ENCODE measurements at regions not wholly inside any gene's neighbourhood (a gene's known extent, or its start where the extent isn't known, plus 50 kb on each side); places are given as distances from the start of the nearest gene placed in this dataset.

- H4K20me1 ChIP-seq (ENCODE audit: control insufficient read depth, insufficient read depth, low read length, poor library complexity, severe bottlenecking): no peaks in the 10 kb centered on the region
- H3K4me3 Mint-ChIP-seq: no peak overlapping the region
- no peak overlapping the region for H3K9ac ChIP-seq (ENCODE audit: low read length)
- intact Hi-C loops (cut with micrococcal nuclease): no loop called here
- H2AFZ ChIP-seq (ENCODE audit: insufficient read depth, low read depth, low read length, poor library complexity, severe bottlenecking): no peak overlapping the region
- no CpG with 5 or more reads among the region's 2 CpGs for WGBS (ENCODE audit: insufficient coverage)
- POLR2A ChIA-PET: no interaction called here
- H3K4me1 Mint-ChIP-seq: no peaks in the 10 kb centered on the region
- no peaks in the 10 kb centered on the region for H3K27me3 Mint-ChIP-seq
- no peak for TF ChIP-seq EZH2 (IDR thresholded peaks at IDR 0.05; ENCODE audit: borderline replicate concordance, insufficient read depth, low read depth, low read length, poor library complexity, severe bottlenecking)
- TF ChIP-seq, protein P1, sequence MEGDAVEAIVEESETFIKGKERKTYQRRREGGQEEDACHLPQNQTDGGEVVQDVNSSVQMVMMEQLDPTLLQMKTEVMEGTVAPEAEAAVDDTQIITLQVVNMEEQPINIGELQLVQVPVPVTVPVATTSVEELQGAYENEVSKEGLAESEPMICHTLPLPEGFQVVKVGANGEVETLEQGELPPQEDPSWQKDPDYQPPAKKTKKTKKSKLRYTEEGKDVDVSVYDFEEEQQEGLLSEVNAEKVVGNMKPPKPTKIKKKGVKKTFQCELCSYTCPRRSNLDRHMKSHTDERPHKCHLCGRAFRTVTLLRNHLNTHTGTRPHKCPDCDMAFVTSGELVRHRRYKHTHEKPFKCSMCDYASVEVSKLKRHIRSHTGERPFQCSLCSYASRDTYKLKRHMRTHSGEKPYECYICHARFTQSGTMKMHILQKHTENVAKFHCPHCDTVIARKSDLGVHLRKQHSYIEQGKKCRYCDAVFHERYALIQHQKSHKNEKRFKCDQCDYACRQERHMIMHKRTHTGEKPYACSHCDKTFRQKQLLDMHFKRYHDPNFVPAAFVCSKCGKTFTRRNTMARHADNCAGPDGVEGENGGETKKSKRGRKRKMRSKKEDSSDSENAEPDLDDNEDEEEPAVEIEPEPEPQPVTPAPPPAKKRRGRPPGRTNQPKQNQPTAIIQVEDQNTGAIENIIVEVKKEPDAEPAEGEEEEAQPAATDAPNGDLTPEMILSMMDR (IDR thresholded peaks at IDR 0.05): no peak
- H3K79me2 ChIP-seq (ENCODE audit: control insufficient read depth, insufficient read depth, low read length): no peaks in the 10 kb centered on the region
- no peaks in the 10 kb centered on the region for H3K9me3 Mint-ChIP-seq (ENCODE audit: insufficient read depth)
- no peak for ATAC-seq (ENCODE audit: low read depth)
- H3K4me1 ChIP-seq (ENCODE audit: control insufficient read depth in 2 of 2, insufficient read depth in 2 of 2, low read length in 2 of 2): no peaks in the 10 kb centered on the region
- no peak overlapping the region for H3K27ac ChIP-seq (ENCODE audit: low read length in 2 of 2)
- CTCF ChIA-PET: no interaction called here
- no peaks in the 10 kb centered on the region for H3K36me3 ChIP-seq (replicated peaks in 1 of 2; ENCODE audit: control extremely low read depth in 1 of 2, control insufficient read depth in 1 of 2, extremely low read depth in 1 of 2, insufficient read depth in 2 of 2, low read length in 1 of 2)
- DNase-seq: no peak
- no peak overlapping the region for H3K4me3 ChIP-seq (ENCODE audit: control extremely low read depth in 1 of 5, extremely low read depth in 1 of 5, insufficient read depth in 1 of 5, low read depth in 2 of 5, low read length in 4 of 5)
- no peaks in the 10 kb centered on the region for H3K27me3 ChIP-seq (replicated peaks in 1 of 4; ENCODE audit: control extremely low read depth in 1 of 4, control insufficient read depth in 3 of 4, insufficient read depth in 4 of 4, low read length in 3 of 4)
- no peak overlapping the region for H3K27ac Mint-ChIP-seq
- no peaks in the 10 kb centered on the region for H3K9me3 ChIP-seq (ENCODE audit: control extremely low read depth in 1 of 3, control insufficient read depth in 2 of 3, insufficient read depth in 1 of 3, low read length in 2 of 3)
- no peak overlapping the region for H3K4me2 ChIP-seq (replicated peaks; ENCODE audit: low read depth, low read length, poor library complexity, severe bottlenecking)
Observed at GRCh38 chr12:23083267-23083666, 458.3 kb downstream of the ETNK1 start.

- no peak overlapping the region for H3K9ac ChIP-seq (ENCODE audit: low read length)
- ChIA-PET CTCF (no interaction called here), POLR2A (no interaction called here)
- H4K20me1 ChIP-seq (ENCODE audit: control insufficient read depth, insufficient read depth, low read length, poor library complexity, severe bottlenecking): no peaks in the 10 kb centered on the region
- no peak overlapping the region for H3K4me3 ChIP-seq (ENCODE audit: control extremely low read depth in 1 of 5, extremely low read depth in 1 of 5, insufficient read depth in 1 of 5, low read depth in 2 of 5, low read length in 4 of 5)
- TF ChIP-seq EZH2 (IDR thresholded peaks at IDR 0.05; ENCODE audit: borderline replicate concordance, insufficient read depth, low read depth, low read length, poor library complexity, severe bottlenecking): no peak
- TF ChIP-seq, protein P1 (IDR thresholded peaks at IDR 0.05): no peak
- no peaks in the 10 kb centered on the region for H3K4me1 Mint-ChIP-seq
- no peak overlapping the region for H3K4me2 ChIP-seq (replicated peaks; ENCODE audit: low read depth, low read length, poor library complexity, severe bottlenecking)
- WGBS (ENCODE audit: insufficient coverage): 65% methylated on average over 3 of the region's 5 CpGs
- ATAC-seq (ENCODE audit: low read depth) (no peak), DNase-seq (no peak)
- H3K36me3 ChIP-seq (replicated peaks in 1 of 2; ENCODE audit: control extremely low read depth in 1 of 2, control insufficient read depth in 1 of 2, extremely low read depth in 1 of 2, insufficient read depth in 2 of 2, low read length in 1 of 2): no peaks in the 10 kb centered on the region
- H2AFZ ChIP-seq (ENCODE audit: insufficient read depth, low read depth, low read length, poor library complexity, severe bottlenecking): no peak overlapping the region
- no peaks in the 10 kb centered on the region for H3K9me3 Mint-ChIP-seq (ENCODE audit: insufficient read depth)
- no peaks in the 10 kb centered on the region for H3K79me2 ChIP-seq (ENCODE audit: control insufficient read depth, insufficient read depth, low read length)
- intact Hi-C loops (cut with micrococcal nuclease): no loop called here
- no peak overlapping the region for H3K27ac ChIP-seq (ENCODE audit: low read length in 2 of 2)
- no peaks in the 10 kb centered on the region for H3K27me3 ChIP-seq (replicated peaks in 1 of 4; ENCODE audit: control extremely low read depth in 1 of 4, control insufficient read depth in 3 of 4, insufficient read depth in 4 of 4, low read length in 3 of 4)
- no peaks in the 10 kb centered on the region for H3K27me3 Mint-ChIP-seq
- no peak overlapping the region for H3K4me3 Mint-ChIP-seq
- H3K27ac Mint-ChIP-seq: no peak overlapping the region
- H3K4me1 ChIP-seq (ENCODE audit: control insufficient read depth in 2 of 2, insufficient read depth in 2 of 2, low read length in 2 of 2): no peaks in the 10 kb centered on the region
- H3K9me3 ChIP-seq (ENCODE audit: control extremely low read depth in 1 of 3, control insufficient read depth in 2 of 3, insufficient read depth in 1 of 3, low read length in 2 of 3): no peaks in the 10 kb centered on the region
Observed at GRCh38 chr12:23084236-23084995, 459.4 kb downstream of the ETNK1 start.

All from B cell (primary cell).